Activated CD4-positive, alpha-beta T cell treated with anti-CD3 and anti-CD28 coated beads, Interleukin-2, Interleukin-6, amounts not matched to agents 100 ng/mL and 50 ng/mL, durations not matched to agents 16 hours and 8 hours (primary cell): ENCODE measurements at regions not wholly inside any gene's neighbourhood (a gene's known extent, or its start where the extent isn't known, plus 50 kb on each side); places are given as distances from the start of the nearest gene placed in this dataset.
A peak's percentile ranks its signal among the peaks of the same experiment; 100 is the strongest.
"Not testable (repeated sequence)": the region's sequence is repeated elsewhere in the genome, so short reads cannot be mapped to it uniquely, and the experiment has no call there.

Source experiments
- DNase-seq: peaks from one replicate; pipeline ENCODE4 v3.0.0-alpha.2; 2020

- DNase-seq: no peak
These were observed 352.1 kb upstream of the CFAP20DC start for GRCh38 chr3:59401924-59402323.

GRCh38 chr3:59392116-59392515 is 342.3 kb upstream of the CFAP20DC start:
- no peak for DNase-seq

- DNase-seq: no peak
These were observed 341.3 kb upstream of the CFAP20DC start for GRCh38 chr3:59391131-59391530.

GRCh38 chr3:59388555-59389270 is 338.9 kb upstream of the CFAP20DC start:
- peak; percentile 77 for DNase-seq

GRCh38 chr3:59386165-59386564 is 336.3 kb upstream of the CFAP20DC start:
- peak; percentile 86 for DNase-seq

GRCh38 chr3:59385547-59385946 is 335.7 kb upstream of the CFAP20DC start:
- DNase-seq: no peak

- DNase-seq: peak; percentile 86
These were observed 331.5 kb upstream of the CFAP20DC start for GRCh38 chr3:59381282-59381681.

GRCh38 chr3:59380146-59380545 is 330.3 kb upstream of the CFAP20DC start:
- DNase-seq: no peak

GRCh38 chr3:59374818-59375211 is 325.0 kb upstream of the CFAP20DC start:
- peak; percentile 59 for DNase-seq

GRCh38 chr3:59374091-59374817 is 324.4 kb upstream of the CFAP20DC start:
- DNase-seq: no peak

- DNase-seq: no peak
These were observed 322.5 kb upstream of the CFAP20DC start for GRCh38 chr3:59372346-59372745.

- no peak for DNase-seq
These were observed 319.3 kb upstream of the CFAP20DC start for GRCh38 chr3:59368900-59369675.

GRCh38 chr3:59367150-59367549 is 317.3 kb upstream of the CFAP20DC start:
- no peak for DNase-seq

- DNase-seq: no peak
These were observed 316.4 kb upstream of the CFAP20DC start for GRCh38 chr3:59366218-59366617.

- DNase-seq: no peak
These were observed 314.7 kb upstream of the CFAP20DC start for GRCh38 chr3:59364496-59364895.

- DNase-seq: not testable (repeated sequence)
These were observed 310.5 kb upstream of the CFAP20DC start for GRCh38 chr3:59360312-59360711.

- no peak for DNase-seq
These were observed 291.6 kb upstream of the CFAP20DC start for GRCh38 chr3:59341459-59341858.

- DNase-seq: no peak
These were observed 290.0 kb upstream of the CFAP20DC start for GRCh38 chr3:59339818-59340217.

- DNase-seq: no peak
These were observed 289.1 kb upstream of the CFAP20DC start for GRCh38 chr3:59338934-59339333.

- DNase-seq: no peak
These were observed 285.5 kb upstream of the CFAP20DC start for GRCh38 chr3:59335338-59335737.

- no peak for DNase-seq
These were observed 284.8 kb upstream of the CFAP20DC start for GRCh38 chr3:59334585-59334984.

GRCh38 chr3:59327376-59327808 is 277.6 kb upstream of the CFAP20DC start:
- no peak for DNase-seq

GRCh38 chr3:59326246-59327024 is 276.6 kb upstream of the CFAP20DC start:
- no peak for DNase-seq
